ENCODE measurements at regions not wholly inside any gene's neighbourhood (a gene's known extent, or its start where the extent isn't known, plus 50 kb on each side); places are given as distances from the start of the nearest gene placed in this dataset.

GRCh38 chr9:107707428-107707837, 217.9 kb upstream of the KLF4 start:
- no peaks in the 10 kb centered on the region for H3K27me3 Mint-ChIP-seq (ENCODE audit: low read depth)
- H3K4me1 Mint-ChIP-seq (ENCODE audit: low read depth): no peaks in the 10 kb centered on the region
- intact Hi-C loops (cut with micrococcal nuclease): no loop called here
- H3K9me3 Mint-ChIP-seq: no peaks in the 10 kb centered on the region
- no peak overlapping the region for H3K27ac Mint-ChIP-seq
- no peaks in the 10 kb centered on the region for H3K36me3 Mint-ChIP-seq (ENCODE audit: low read depth)
- no peak for DNase-seq (ENCODE audit: low spot score)
- H3K4me3 Mint-ChIP-seq (ENCODE audit: low read depth): no peak overlapping the region

GRCh38 chr9:107706701-107707427, 217.3 kb upstream of the KLF4 start:
- H3K4me3 Mint-ChIP-seq (ENCODE audit: low read depth): no peak overlapping the region
- H3K36me3 Mint-ChIP-seq (ENCODE audit: low read depth): no peaks in the 10 kb centered on the region
- H3K27ac Mint-ChIP-seq: no peak overlapping the region
- DNase-seq (ENCODE audit: low spot score): no peak
- no peaks in the 10 kb centered on the region for H3K4me1 Mint-ChIP-seq (ENCODE audit: low read depth)
- H3K9me3 Mint-ChIP-seq: no peaks in the 10 kb centered on the region
- H3K27me3 Mint-ChIP-seq (ENCODE audit: low read depth): no peaks in the 10 kb centered on the region
- intact Hi-C loops (cut with micrococcal nuclease): no loop called here

- no peak overlapping the region for H3K4me3 Mint-ChIP-seq (ENCODE audit: low read depth)
- no peaks in the 10 kb centered on the region for H3K9me3 Mint-ChIP-seq
- no peak overlapping the region for H3K27ac Mint-ChIP-seq
- intact Hi-C loops (cut with micrococcal nuclease): no loop called here
- no peak for DNase-seq (ENCODE audit: low spot score)
- H3K36me3 Mint-ChIP-seq (ENCODE audit: low read depth): no peaks in the 10 kb centered on the region
- no peaks in the 10 kb centered on the region for H3K27me3 Mint-ChIP-seq (ENCODE audit: low read depth)
- no peaks in the 10 kb centered on the region for H3K4me1 Mint-ChIP-seq (ENCODE audit: low read depth)
Measured at GRCh38 chr9:107705521-107705920, 216.0 kb upstream of the KLF4 start.

- no peak for DNase-seq (ENCODE audit: low spot score)
- intact Hi-C loops (cut with micrococcal nuclease): no loop called here
- H3K27me3 Mint-ChIP-seq (ENCODE audit: low read depth): no peaks in the 10 kb centered on the region
- no peaks in the 10 kb centered on the region for H3K36me3 Mint-ChIP-seq (ENCODE audit: low read depth)
- H3K9me3 Mint-ChIP-seq: no peaks in the 10 kb centered on the region
- no peak overlapping the region for H3K27ac Mint-ChIP-seq
- no peaks in the 10 kb centered on the region for H3K4me1 Mint-ChIP-seq (ENCODE audit: low read depth)
- no peak overlapping the region for H3K4me3 Mint-ChIP-seq (ENCODE audit: low read depth)
Measured at GRCh38 chr9:107704774-107705173, 215.2 kb upstream of the KLF4 start.

- H3K4me1 Mint-ChIP-seq (ENCODE audit: low read depth): no peaks in the 10 kb centered on the region
- H3K36me3 Mint-ChIP-seq (ENCODE audit: low read depth): no peaks in the 10 kb centered on the region
- H3K27ac Mint-ChIP-seq: no peak overlapping the region
- DNase-seq (ENCODE audit: low spot score): no peak
- H3K9me3 Mint-ChIP-seq: no peaks in the 10 kb centered on the region
- intact Hi-C loops (cut with micrococcal nuclease): no loop called here
- H3K4me3 Mint-ChIP-seq (ENCODE audit: low read depth): no peak overlapping the region
- H3K27me3 Mint-ChIP-seq (ENCODE audit: low read depth): no peaks in the 10 kb centered on the region
Measured at GRCh38 chr9:107703651-107704050, 214.1 kb upstream of the KLF4 start.

- DNase-seq (ENCODE audit: low spot score): no peak
- intact Hi-C loops (cut with micrococcal nuclease): no loop called here
- H3K27ac Mint-ChIP-seq: no peak overlapping the region
- no peaks in the 10 kb centered on the region for H3K36me3 Mint-ChIP-seq (ENCODE audit: low read depth)
- no peaks in the 10 kb centered on the region for H3K4me1 Mint-ChIP-seq (ENCODE audit: low read depth)
- H3K9me3 Mint-ChIP-seq: no peaks in the 10 kb centered on the region
- H3K27me3 Mint-ChIP-seq (ENCODE audit: low read depth): no peaks in the 10 kb centered on the region
- H3K4me3 Mint-ChIP-seq (ENCODE audit: low read depth): no peak overlapping the region
Measured at GRCh38 chr9:107700847-107701246, 211.3 kb upstream of the KLF4 start.

DNA sequence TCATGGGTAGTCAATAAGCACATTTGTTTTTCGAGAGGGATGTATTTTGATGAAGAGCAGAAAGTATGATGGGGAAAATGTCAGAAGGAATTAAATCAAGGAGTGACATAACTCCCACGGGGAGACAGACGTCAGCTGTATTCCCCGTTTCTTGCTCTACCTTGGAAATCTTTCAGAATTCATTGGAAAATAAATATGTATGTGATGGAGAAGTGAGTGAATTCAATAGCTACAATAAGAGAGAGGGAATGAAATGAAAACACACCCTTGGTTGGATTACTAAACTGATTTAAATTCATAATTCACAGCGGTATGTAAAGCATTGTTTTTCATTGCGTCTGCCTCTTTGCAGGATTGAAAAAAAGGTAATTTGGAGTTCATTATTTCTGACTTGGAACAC, 209.7 kb upstream of the KLF4 start:
- no peaks in the 10 kb centered on the region for H3K27me3 Mint-ChIP-seq (ENCODE audit: low read depth)
- intact Hi-C loops (cut with micrococcal nuclease): no loop called here
- no peak for DNase-seq (ENCODE audit: low spot score)
- H3K4me3 Mint-ChIP-seq (ENCODE audit: low read depth): no peak overlapping the region
- H3K4me1 Mint-ChIP-seq (ENCODE audit: low read depth): no peaks in the 10 kb centered on the region
- H3K36me3 Mint-ChIP-seq (ENCODE audit: low read depth): no peaks in the 10 kb centered on the region
- no peaks in the 10 kb centered on the region for H3K9me3 Mint-ChIP-seq
- H3K27ac Mint-ChIP-seq: no peak overlapping the region

DNA sequence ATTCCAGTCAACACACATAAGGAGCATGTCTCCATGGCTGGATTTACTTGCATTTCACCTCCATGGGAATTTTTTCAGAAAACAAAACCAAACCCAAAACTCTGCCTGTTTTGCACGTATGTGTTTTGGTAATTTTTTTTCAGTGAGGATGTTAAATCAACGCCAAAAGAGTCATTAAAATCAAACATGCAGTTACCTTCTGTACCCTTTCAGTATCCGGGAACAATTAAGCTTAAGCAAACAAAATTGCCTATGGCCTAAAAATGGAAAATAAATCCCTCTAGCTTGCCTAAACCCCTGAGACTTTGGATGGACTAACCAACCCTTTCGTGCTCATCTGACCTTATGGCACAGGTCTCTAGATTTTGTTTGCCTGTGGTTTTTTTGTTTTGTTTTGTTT, 209.2 kb upstream of the KLF4 start:
- Mint-ChIP-seq H3K36me3 (ENCODE audit: low read depth) (no peaks in the 10 kb centered on the region), H3K4me1 (ENCODE audit: low read depth) (no peaks in the 10 kb centered on the region), H3K27me3 (ENCODE audit: low read depth) (no peaks in the 10 kb centered on the region), H3K9me3 (no peaks in the 10 kb centered on the region), H3K4me3 (ENCODE audit: low read depth) (no peak overlapping the region), H3K27ac (no peak overlapping the region)
- intact Hi-C loops (cut with micrococcal nuclease): no loop called here
- DNase-seq (ENCODE audit: low spot score): no peak

DNA sequence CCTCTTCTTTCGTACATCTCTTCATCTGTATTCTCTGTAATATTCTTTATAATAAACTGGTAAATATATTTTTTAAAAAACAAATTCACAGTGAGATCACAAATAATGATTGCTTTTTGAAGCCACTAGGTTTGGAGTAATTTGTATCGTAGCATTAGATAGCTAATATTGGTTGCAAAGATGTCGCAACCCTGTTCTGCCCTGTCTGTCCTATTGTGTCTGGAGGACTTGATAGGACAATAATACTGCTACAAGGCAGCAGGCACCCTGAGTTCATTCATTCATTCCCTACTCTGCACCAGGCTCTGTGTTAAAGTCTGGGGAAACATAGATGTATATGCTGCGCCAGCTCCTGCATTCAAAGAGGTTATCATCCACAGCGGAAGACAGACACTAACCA, 206.7 kb upstream of the KLF4 start:
- Mint-ChIP-seq H3K4me1 (ENCODE audit: low read depth) (no peaks in the 10 kb centered on the region), H3K27ac (no peak overlapping the region), H3K9me3 (no peaks in the 10 kb centered on the region), H3K27me3 (ENCODE audit: low read depth) (no peaks in the 10 kb centered on the region), H3K4me3 (ENCODE audit: low read depth) (no peak overlapping the region), H3K36me3 (ENCODE audit: low read depth) (no peaks in the 10 kb centered on the region)
- no peak for DNase-seq (ENCODE audit: low spot score)
- intact Hi-C loops (cut with micrococcal nuclease): no loop called here

GRCh38 chr9:107694390-107694789, 204.8 kb upstream of the KLF4 start:
- no peak for DNase-seq (ENCODE audit: low spot score)
- Mint-ChIP-seq H3K27ac (no peak overlapping the region), H3K9me3 (no peaks in the 10 kb centered on the region), H3K4me1 (ENCODE audit: low read depth) (no peaks in the 10 kb centered on the region), H3K36me3 (ENCODE audit: low read depth) (no peaks in the 10 kb centered on the region), H3K4me3 (ENCODE audit: low read depth) (no peak overlapping the region), H3K27me3 (ENCODE audit: low read depth) (no peaks in the 10 kb centered on the region)
- intact Hi-C loops (cut with micrococcal nuclease): no loop called here

DNA sequence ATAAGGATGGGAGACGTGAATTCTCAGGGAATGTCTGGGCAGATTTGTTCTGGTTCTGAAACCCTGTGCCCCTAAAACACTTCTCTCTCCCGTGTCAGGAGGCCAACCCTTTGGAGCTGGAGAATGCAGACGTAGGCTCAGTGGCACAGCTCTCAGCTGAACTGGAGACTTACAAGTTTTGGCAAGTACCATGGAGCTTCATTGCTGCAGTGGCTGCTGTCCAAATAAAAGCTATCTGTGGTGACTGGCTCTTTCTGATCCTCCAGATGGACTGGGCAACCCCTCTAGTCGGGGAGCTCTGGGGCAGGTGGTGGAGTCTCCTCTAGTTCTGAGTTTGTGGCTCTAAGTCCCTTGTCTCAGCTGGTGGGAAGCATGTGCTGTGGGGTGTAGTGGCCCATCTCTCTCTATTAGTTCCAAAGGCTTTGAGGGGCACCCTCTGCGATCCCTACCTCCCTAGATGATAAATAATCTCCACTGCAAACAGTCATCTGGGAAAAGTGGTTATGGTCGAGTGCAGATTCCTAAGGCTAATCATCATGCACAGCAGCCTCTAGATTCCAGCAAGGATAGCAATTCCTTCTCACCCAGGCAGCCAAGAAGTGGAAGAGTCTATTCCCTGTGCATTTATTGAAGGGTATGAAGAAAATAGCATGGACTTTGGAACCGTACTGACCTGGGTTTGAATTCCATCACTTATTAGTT, 204.2 kb upstream of the KLF4 start:
- no peak overlapping the region for H3K4me3 Mint-ChIP-seq (ENCODE audit: low read depth)

DNA sequence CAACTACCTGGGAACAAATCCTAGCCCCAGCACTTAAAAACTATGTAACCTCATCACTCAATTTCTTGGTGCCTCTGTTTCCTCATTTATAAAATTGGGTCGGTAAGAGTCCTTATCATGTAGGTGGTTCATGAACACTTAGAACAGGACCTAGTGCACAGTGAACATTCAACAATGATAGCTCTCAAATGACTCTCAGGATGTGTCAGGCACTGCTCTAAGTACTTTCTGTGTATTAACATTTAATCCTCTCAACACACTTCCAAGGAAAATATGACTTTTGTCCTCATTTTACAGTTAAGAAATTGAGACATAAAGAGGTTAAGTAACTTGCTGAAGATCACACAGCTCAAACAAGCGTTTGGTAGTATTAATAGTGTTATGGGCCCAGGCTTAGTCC, 202.1 kb upstream of the KLF4 start:
- Mint-ChIP-seq H3K27me3 (ENCODE audit: low read depth) (no peaks in the 10 kb centered on the region), H3K4me3 (ENCODE audit: low read depth) (no peak overlapping the region), H3K9me3 (no peaks in the 10 kb centered on the region), H3K27ac (no peak overlapping the region), H3K4me1 (ENCODE audit: low read depth) (no peaks in the 10 kb centered on the region), H3K36me3 (ENCODE audit: low read depth) (no peaks in the 10 kb centered on the region)
- no peak for DNase-seq (ENCODE audit: low spot score)
- intact Hi-C loops (cut with micrococcal nuclease): no loop called here

More for the DNA sequence above, 204.2 kb upstream of the KLF4 start:
- Mint-ChIP-seq H3K36me3 (ENCODE audit: low read depth) (no peaks in the 10 kb centered on the region), H3K9me3 (no peaks in the 10 kb centered on the region), H3K27ac (no peak overlapping the region), H3K27me3 (ENCODE audit: low read depth) (no peaks in the 10 kb centered on the region), H3K4me1 (ENCODE audit: low read depth) (no peaks in the 10 kb centered on the region)
- DNase-seq (ENCODE audit: low spot score): no peak
- intact Hi-C loops (cut with micrococcal nuclease): no loop called here

DNA sequence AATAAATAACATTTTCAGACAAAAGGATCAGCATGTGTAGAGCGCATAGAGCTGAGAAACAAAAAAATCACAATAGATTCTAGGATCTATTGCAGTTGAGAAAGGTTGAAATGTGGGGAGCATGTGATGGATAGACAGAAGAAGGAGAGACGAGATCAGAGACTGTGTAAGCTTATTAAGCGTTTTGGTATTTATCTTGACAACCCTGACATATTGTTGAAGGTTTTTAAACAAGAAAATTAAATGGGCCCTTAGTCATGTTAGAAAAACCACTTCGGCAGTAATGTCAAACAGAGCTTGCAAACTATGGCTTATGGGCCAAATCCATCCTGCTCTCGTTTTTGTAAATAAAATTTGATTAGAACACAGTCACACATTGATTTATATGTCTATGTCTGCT, 200.5 kb upstream of the KLF4 start:
- Mint-ChIP-seq H3K36me3 (ENCODE audit: low read depth) (no peaks in the 10 kb centered on the region), H3K27me3 (ENCODE audit: low read depth) (no peaks in the 10 kb centered on the region), H3K27ac (no peak overlapping the region), H3K4me3 (ENCODE audit: low read depth) (no peak overlapping the region), H3K9me3 (no peaks in the 10 kb centered on the region), H3K4me1 (ENCODE audit: low read depth) (no peaks in the 10 kb centered on the region)
- DNase-seq (ENCODE audit: low spot score): no peak
- intact Hi-C loops (cut with micrococcal nuclease): no loop called here
